Dedifferentiated amniotic fluid mesenchymal stem cell (primary cell): ENCODE measurements at regions not wholly inside any gene's neighbourhood (a gene's known extent, or its start where the extent isn't known, plus 50 kb on each side); places are given as distances from the start of the nearest gene placed in this dataset.

Experiments
- DNase-seq: peaks from one replicate; pipeline ENCODE4 v3.0.0-alpha.2; 2016; ENCODE audit errors: extremely low spot score

DNA sequence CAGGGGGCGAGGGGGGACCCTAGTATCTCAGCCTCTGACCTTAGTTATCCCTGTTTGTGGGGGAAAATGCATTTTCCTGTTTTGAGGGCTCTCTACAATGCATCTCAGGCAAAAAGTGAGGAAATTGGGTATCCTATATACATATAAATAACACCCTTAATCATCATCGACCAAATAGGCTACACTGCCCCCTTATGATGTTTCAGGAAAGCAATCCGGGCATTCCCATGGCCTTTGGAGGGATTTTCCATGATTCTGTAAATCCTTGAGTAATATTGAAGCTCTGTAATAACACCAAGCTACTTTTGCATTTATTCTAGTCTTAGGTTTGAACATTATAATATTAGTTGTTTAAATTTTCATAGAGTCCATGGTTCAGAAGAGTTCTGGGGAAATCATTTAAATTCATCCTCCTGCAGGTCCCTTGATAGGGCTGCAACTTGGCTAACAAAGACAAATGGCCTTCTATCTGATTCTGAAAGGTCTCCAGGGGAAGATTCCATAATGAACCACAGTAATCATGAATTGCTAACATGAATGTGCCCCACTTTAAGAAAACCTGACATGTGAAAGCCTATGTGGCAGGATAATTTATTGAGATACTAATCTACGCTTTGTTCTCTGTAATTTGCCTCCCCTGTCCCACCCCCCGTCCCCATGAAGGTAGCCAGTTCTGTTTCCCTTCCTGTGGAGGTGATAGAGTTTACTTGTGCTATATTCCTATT is 91.5 kb upstream of the SCOC start:
- DNase-seq: no peak

DNA sequence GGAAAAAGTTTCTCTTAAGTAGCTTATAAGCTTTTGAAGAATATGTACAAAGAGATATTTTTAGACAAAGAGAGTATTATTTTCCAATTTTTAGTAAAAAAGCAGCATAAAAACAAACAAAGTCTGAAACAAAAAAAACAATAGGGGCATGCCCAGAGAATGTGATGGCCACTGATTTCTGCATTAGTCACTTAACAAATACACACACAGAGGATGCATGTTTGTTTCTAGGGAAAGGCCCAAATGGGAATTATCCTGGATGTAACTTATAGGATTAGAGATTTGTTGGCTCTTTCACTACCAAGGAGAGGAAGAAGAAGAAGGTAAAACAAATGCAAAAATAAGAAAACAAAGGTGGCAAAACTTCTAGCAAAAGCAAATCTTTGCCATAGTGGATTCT is 95.9 kb upstream of the SCOC start:
- no peak for DNase-seq

DNA sequence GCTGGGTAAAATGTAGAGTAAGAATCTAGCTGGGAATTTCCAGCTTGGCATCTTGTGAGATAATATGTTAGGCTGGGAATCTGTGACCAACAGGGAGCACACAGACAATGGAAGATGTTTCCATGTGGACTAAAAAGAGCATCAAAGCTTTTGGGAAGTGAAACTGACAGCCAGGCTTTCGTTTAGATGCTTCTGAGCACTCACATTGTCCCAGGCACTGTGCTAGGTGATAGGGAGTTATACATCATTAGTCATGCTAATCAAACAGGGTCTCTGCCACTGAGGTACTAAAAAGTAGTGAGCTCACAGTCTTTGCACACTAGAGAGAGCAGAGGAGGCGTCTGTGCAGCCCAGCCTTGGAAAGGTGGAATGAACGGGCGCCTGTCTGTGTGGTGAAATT is 101.9 kb upstream of the SCOC start:
- no peak for DNase-seq

DNA sequence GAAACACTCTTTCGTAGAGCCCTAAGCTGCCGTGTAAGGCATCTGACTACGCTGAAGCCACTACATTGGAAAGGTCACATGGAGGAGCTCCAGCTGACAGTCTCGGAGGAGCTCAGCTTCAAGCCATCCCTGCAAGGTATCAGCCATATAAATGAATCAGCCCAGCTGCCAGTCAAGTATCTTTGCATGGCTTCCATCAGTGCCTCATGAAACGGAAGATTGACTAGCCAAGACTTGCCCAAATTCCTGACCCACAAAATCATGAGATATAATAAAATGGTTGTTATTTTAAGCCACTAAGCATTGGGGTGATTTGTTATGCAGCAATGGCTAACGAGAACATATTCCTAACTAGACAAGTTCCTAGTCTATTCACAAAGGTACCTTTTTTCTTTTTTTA is 104.1 kb upstream of the SCOC start:
- no peak for DNase-seq

DNA sequence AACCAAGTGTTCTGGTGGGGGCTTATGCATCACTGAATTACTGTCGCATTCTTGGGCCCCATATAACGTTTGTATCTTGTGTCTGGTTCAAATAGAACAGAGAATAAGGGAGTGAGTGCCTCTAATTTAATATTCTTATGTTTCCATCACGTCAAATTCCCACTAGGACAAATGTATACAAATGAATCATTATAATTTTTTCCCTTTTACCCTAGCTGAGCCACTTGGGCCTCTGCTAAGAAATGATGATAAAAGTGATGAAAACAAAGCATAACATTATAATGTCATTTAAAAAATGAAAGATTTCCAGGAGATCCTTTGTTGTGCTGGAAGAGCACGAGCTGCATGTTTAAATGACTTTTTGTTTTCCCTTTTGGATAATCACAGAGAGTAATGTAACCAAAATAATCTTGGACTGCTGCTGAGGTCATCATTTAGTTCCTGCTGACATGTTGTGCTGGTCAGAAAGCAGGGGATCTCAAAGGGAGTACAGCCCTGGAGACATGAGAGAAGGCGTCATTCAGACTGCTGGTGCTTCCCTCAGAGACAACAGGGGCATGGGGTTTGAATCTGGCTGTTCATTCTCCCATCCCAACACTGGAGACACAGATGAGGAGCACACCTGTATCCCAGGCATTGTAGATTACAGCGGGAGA is 105.1 kb upstream of the SCOC start:
- DNase-seq: no peak

DNA sequence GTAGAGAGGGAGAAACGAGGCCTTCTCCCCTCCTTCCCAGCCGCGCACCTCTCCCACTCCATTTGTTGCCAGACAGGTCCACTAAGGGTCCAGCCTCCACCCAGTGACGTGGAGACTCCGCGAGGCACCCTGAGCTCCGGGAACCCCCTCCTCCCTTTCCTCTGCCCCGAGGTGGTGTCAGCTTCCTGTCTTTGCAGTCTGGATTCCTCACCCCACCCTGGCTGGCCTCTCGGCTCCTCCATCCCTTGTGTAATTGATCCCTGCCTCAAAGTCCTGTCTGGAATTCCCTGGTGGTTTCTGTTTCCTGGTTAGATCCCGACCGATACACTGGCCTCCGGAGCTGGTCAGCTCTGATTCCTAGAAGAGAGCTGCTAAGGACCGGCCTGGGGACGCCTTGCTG is 105.9 kb upstream of the SCOC start:
- DNase-seq: no peak

DNA sequence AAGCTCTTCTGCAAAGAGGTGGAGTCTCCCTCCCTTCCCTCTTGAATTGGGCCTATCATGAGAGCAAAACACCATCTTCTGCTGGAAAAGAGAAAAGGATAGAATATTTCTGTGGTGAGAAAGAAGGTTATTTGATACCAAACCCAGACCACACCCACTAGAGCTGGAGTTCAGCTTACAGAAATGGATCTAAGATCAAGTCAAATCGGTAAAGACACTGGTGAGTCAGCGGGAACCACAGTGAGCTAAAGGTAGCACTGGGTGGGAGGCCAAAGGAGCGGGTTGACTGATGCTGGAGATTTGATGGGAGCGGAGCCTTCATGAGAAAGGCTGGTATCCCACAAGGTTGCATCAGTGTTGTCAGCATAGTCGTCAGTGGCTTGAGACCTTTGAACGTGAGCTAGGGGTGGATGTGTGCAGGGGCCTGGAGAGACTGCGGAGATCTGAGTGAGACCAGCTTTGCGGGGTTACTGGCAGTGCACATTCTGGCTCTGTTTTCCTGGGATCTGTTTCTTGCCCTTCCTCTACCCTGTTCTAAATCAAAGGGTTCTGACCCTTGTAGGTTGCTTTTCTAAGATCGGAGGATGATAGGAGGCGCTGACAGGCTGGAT is 106.4 kb upstream of the SCOC start:
- DNase-seq: peak; percentile 47

DNA sequence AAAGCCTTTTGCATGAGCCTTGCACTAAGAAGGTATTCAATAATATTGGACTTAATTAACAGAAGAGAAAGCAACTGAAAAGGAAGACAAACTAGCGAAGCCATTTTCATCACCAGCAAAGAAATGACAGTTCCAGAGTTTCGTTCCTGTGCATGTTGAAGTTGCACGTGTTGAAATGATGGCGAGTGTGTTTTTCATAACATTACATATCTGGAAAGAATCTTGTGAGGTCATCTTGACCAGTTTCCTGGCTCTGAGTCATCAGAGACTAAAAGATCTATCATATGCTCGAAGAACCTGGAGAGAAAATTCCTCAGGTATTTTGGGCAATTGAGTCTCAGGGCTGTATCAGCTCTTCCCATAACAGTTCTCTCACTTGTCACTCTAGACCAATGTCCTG is 106.2 kb upstream of the MAML3 start:
- peak; percentile 59 for DNase-seq

DNA sequence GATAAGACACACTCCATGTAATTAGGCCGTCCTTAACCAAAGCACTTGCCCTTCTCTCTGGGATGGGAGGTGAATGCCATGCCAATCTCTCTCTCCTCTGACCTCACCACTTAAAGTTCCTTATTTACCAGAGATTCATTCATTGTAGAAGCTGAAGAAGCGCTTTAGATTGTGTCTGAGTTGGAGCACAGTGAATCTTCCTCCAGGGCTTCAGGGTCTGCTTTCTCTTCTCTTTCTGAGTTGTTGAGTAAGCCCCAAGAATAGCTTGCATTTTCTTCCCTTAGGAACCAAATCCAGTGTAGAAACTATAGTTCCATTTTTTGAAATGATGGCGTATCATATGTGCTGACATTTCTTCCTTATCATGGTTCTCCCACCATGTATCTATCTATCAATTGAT is 104.5 kb upstream of the MAML3 start:
- DNase-seq: no peak

DNA sequence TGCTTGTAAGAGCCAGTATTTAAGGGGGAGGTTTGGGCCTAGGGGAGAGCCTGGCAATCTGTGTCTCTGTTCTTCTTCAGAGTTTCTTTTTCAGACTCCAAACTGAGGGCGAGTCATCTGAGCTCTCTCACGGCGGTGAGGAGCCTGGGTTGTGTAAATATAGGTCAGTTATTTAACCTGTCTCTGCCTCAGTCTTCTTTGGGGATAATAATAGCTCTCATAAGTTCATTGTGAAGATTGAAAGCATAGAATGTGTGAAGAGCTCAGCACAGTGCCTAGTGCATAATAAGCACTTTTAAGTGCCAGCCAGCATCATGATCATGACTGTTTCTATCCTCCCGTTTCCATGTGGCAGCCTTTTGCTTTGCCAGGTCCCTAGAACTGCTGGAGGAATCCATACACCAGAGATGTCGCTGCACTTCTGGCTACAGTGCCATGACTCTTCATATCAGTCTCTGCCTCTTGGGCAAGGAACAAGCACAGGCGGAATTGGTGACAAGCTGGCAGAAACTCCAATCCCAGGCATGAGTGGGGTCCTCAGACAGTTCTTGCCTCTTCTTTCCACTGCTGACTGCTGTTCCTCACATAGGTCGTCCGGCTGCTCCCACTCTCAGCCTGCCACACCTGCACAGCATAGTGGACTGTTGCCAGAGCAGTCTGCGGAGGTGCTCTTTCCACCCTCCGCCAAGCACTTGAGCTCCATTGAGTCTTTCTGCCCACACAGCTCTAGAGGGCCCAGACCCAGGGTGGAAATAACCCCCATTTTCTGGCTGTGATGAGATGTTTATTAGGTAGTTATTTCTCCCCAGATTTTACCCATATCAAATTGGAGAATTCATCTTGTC is 103.7 kb upstream of the MAML3 start:
- DNase-seq: no peak

DNA sequence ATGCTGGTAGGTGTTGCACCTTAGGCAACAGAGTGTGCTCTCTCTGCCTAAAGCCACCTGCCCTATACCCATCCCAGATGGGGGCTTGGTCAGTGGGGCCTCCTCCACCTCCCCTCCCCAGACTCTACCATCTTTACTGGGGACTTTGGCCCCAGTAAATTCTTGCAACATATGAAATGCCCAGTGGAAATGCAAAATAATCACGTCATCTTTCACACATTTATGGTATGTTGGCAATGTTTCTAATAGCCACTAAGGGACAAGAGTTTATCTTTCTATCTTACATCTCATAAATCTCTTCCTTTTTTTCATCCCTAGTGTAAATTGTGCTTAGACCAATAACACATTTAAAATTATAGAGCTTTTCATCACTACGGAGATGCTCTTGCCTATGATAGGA is 103.0 kb upstream of the MAML3 start:
- DNase-seq: no peak

DNA sequence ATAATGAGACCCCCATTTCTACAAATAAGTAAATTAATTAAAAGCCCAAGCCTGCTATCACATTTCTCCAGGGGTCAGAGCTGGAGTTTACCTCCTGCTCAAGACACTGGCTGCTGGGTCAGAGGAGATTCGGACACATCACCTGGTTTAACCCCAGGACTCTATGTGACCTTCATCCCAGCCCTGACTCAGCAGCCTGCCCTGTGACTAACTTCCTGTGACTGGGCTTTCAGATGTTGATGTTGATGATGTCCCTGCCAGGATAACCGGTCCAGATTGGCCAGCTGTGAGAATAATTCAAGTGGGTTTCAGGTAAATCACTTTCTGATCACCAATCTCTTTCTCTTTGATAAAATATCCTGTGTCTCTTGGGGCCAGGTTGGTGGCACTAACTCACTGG is 102.4 kb upstream of the MAML3 start:
- no peak for DNase-seq

DNA sequence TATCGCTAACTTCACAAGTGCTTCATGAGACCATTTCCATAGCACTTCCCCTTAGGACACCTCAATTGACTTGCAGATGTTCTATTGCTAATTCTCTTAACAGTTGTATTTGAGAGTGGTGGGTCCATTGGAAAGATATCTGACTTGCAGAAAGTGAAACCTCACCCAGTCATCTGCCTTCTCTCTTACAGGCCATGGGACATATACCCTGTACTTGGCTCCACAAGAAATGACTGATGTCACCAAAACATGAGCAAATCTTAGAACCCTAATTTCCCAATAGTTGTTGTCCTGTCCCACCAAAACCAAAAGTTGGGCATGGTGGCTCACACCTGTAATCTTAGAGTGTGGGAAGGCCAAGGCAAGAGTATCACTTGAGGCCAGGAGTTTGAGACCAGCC is 101.9 kb upstream of the MAML3 start:
- DNase-seq: no peak

DNA sequence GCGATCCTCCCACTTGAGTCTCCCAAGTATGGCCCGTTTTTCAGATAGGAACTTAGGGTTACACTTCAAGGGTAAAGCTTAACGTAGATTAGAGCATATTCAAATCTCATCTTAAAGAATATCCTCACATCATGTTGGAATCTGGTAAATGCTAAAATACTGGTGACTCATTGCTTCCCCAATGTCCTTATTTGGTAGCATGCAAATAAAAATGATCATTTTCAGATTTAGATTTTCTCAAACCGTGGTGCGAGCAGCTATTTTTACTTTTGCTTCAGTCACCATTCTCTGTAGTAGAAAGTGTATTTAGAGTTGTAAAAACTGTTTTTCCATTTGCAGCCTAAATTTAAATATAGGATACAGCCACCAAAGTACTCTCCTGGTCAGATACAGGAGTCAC is 101.5 kb upstream of the MAML3 start:
- no peak for DNase-seq

DNA sequence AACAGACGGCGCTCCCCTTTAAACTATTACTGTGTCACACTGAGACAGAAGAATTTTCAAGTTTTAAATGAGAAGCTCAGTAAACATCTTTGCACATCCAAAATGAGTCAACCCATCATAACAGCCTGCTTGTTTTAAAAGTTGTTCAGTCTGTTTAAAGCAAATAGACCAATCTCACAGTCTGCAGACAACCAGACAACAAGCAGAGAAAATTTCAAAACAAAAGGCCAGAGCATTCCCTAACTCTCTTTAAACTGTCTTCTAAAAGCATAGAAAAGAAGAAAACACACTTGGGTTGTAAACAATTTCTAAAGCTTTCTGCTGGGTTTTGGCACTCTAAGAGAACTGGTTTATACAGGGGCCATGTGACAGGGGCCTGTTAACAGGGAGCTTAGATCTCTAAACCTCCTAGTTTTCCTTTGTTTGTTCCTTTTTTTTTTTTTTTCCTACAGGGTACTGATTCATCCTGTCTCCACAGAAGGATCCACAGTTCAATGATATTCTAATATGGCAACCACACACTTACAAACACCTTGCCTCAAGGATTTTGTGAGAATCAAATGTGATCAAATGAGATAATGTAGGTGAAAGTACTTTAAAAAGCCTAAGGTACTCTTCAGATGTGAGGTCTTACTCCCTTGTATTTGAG is 100.8 kb upstream of the MAML3 start:
- DNase-seq: no peak

DNA sequence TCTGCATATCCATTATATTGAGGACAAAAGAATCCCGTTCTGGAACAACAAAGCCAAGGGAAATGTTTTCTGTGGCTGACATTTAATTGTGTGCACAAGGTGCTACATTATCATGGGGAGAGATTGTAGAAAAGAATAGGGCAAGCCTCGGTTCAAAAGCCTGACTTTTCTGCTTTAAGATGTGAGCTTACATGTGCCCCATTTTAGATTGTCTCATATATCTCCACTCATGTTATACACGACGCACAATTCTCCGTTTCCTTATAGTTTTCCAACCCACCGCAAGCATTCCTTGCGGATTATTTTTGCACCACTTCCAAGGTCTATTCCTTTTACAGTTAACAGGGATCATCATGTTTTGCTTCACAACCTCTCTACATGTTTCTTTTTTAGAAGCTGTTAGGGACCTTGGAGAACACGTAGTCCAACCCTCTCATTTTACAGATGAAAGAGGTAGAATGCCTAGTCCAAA is 99.6 kb upstream of the MAML3 start:
- no peak for DNase-seq

DNA sequence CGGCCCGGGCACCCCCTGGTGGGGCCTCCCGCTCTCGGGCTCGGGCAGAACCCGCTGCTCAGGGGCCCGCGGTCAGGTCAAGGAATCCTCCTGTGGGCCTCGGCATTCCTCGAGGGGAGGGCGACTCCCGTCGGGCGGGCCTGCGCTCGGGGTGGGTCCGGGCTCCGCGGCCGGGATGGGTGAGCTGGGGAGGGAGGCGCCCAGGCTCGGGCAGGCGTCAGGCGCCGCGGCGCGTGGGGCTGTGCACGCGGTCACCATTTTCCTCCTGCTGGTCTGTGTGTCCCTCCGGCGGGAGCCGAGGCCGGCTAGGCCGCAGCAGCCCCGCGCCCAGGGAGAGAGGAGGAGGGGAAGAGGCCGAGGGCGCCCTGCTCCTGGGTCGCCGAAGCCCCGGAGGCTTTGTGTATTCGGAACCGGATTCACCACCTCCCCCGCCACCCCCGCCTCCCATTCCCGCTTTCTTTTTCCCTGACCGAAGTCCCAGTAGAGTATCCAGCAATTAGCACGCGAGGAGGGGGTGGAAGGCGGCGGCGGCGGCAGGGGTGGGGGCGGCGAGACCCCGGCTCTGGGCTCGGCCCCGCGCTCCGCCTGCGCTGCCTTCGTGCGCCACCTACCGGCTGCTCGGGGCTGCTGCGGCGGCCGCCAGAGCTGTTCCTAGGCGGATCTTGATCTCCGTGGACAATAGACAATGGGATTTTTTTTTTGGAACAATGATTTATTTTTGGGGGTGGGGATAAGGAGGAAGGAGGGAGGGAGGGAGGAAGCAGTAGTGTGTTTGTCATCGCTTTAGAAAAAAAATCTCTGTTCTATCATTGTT is 99.0 kb upstream of the MAML3 start:
- DNase-seq: peak; percentile 38

DNA sequence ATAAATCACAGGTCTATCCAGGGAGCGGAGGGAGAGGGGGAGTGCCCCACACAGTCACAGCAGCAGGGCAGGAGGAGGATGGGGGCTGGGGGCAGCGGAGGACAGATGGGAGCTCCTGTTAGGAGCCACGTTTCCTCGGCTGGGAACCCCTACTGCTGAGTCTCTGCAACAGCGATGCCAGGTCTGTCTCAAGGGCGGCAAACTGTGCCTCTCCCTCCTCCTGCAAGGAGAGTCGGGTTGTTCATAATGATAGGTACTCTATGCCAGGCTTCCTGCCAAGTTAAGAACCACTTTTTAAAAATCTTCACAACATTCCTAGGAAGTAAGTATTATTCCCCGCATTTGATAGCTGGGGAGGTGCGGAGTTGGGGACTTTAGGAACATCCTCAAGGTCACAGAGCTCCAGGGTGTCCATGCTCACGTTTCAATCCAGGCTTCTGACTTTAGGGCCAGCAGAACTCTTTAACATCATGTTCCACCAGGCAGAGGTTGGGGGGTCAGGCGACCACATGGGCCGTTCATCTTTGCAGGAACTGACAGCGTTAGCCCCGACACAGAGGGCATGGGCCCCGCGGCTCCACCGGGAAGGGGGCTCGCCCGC is 98.3 kb upstream of the MAML3 start:
- no peak for DNase-seq

DNA sequence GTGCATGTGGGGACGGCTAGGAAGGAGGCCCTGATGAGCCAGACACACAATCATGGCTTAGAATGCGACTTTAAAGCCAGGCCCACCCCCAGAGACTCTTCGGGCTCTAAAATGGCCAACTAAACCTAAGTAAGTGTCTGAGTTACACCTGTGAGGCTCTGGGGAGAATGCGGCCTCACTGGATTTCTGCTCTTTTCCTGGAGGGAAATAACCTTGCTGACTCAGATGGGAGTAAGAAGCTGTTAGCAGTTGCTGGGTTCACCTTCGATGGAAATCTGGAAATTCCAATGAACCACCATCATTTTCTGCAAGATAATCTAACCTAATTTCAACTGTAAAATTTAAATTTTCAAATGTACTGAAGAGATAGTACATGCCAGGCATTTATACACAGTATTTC is 97.6 kb upstream of the MAML3 start:
- DNase-seq: no peak

DNA sequence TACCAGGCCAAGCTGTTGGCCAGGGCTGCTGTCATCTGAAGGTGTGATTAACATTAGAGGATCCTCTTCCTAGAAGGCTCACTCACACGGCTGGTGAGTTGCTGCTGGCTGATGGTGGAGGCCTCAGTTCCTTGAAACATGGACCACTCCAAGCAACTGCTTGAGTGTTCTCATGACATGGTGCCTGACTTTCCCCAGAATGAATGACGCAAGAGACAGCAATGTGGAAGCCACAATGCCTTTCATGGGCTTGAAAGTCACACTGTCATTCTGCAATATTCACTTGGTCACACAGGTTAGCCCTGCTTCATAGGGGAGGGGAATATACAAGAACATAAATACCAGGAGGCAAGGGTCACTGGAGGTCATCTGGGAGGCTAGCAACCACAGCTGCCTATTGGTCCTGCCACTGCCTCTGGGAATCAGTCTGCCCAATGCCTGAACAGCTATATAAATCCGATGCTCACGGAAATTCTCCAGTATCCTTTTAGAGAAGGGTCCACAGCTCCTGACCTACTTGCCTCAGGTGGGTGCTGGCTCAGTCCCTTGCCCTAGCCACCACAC is 97.1 kb upstream of the MAML3 start:
- no peak for DNase-seq
